ENCODE measurements at regions not wholly inside any gene's neighbourhood (a gene's known extent, or its start where the extent isn't known, plus 50 kb on each side); places are given as distances from the start of the nearest gene placed in this dataset.

- no peak for DNase-seq (ENCODE audit: low read depth in 2 of 2, low spot score in 1 of 2)
These were observed 367.4 kb downstream of the GXYLT1 start for GRCh38 chr12:41777064-41777790.

- DNase-seq (ENCODE audit: low read depth in 2 of 2, low spot score in 1 of 2): no peak
These were observed 372.2 kb downstream of the GXYLT1 start for GRCh38 chr12:41772478-41772877.

- DNase-seq (ENCODE audit: low read depth in 2 of 2, low spot score in 1 of 2): no peak
These were observed 374.9 kb downstream of the GXYLT1 start for GRCh38 chr12:41769810-41770209.

GRCh38 chr12:41768456-41768855 is 376.2 kb downstream of the GXYLT1 start:
- no peak for DNase-seq (ENCODE audit: low read depth in 2 of 2, low spot score in 1 of 2)

- no peak for DNase-seq (ENCODE audit: low read depth in 2 of 2, low spot score in 1 of 2)
These were observed 382.0 kb downstream of the GXYLT1 start for GRCh38 chr12:41762691-41763090.

GRCh38 chr12:41745593-41745992 is 399.1 kb downstream of the GXYLT1 start:
- DNase-seq (ENCODE audit: low read depth in 2 of 2, low spot score in 1 of 2): no peak

GRCh38 chr12:41743835-41744234 is 400.8 kb downstream of the GXYLT1 start:
- DNase-seq (ENCODE audit: low read depth in 2 of 2, low spot score in 1 of 2): no peak

- no peak for DNase-seq (ENCODE audit: low read depth in 2 of 2, low spot score in 1 of 2)
These were observed 405.6 kb downstream of the GXYLT1 start for GRCh38 chr12:41739066-41739465.

GRCh38 chr12:41737423-41737822 is 407.3 kb downstream of the GXYLT1 start:
- no peak for DNase-seq (ENCODE audit: low read depth in 2 of 2, low spot score in 1 of 2)

GRCh38 chr12:41736436-41736835 is 408.2 kb downstream of the GXYLT1 start:
- no peak for DNase-seq (ENCODE audit: low read depth in 2 of 2, low spot score in 1 of 2)

- DNase-seq (ENCODE audit: low read depth in 2 of 2, low spot score in 1 of 2): no peak
These were observed 413.0 kb downstream of the GXYLT1 start for GRCh38 chr12:41731691-41732090.

GRCh38 chr12:41731061-41731460 is 413.6 kb downstream of the GXYLT1 start:
- DNase-seq (ENCODE audit: low read depth in 2 of 2, low spot score in 1 of 2): no peak

- DNase-seq (ENCODE audit: low read depth in 2 of 2, low spot score in 1 of 2): no peak
These were observed 420.5 kb downstream of the GXYLT1 start for GRCh38 chr12:41724216-41724615.

- no peak for DNase-seq (ENCODE audit: low read depth in 2 of 2, low spot score in 1 of 2)
These were observed 425.5 kb downstream of the GXYLT1 start for GRCh38 chr12:41719214-41719613.

- no peak for DNase-seq (ENCODE audit: low read depth in 2 of 2, low spot score in 1 of 2)
These were observed 429.4 kb downstream of the GXYLT1 start for GRCh38 chr12:41715256-41715655.

GRCh38 chr12:41709463-41710285 is 435.0 kb downstream of the GXYLT1 start:
- DNase-seq (ENCODE audit: low read depth in 2 of 2, low spot score in 1 of 2): no peak

GRCh38 chr12:41709012-41709411 is 435.7 kb downstream of the GXYLT1 start:
- DNase-seq (ENCODE audit: low read depth in 2 of 2, low spot score in 1 of 2): no peak

- DNase-seq (ENCODE audit: low read depth in 2 of 2, low spot score in 1 of 2): no peak
These were observed 438.3 kb downstream of the GXYLT1 start for GRCh38 chr12:41706376-41706775.

- DNase-seq (ENCODE audit: low read depth in 2 of 2, low spot score in 1 of 2): no peak
These were observed 442.6 kb downstream of the GXYLT1 start for GRCh38 chr12:41701943-41702601.

GRCh38 chr12:41700940-41701339 is 443.7 kb downstream of the GXYLT1 start:
- no peak for DNase-seq (ENCODE audit: low read depth in 2 of 2, low spot score in 1 of 2)

GRCh38 chr12:41699658-41700057 is 445.0 kb downstream of the GXYLT1 start:
- no peak for DNase-seq (ENCODE audit: low read depth in 2 of 2, low spot score in 1 of 2)

- DNase-seq (ENCODE audit: low read depth in 2 of 2, low spot score in 1 of 2): no peak
These were observed 447.5 kb downstream of the GXYLT1 start for GRCh38 chr12:41697161-41697560.

Measured in stimulated activated CD8-positive, alpha-beta memory T cell treated with anti-CD3 and anti-CD28 coated beads, Interleukin-4, amount 100 ng/mL, for 1 hour (primary cell).